SK-N-SH (cell line): ENCODE measurements at regions not wholly inside any gene's neighbourhood (a gene's known extent, or its start where the extent isn't known, plus 50 kb on each side); places are given as distances from the start of the nearest gene placed in this dataset.
A peak's percentile ranks its signal among the peaks of the same experiment; 100 is the strongest.

Experiments
- CTCF ChIA-PET: fragments of 300-600, 350-600 bp; formaldehyde crosslinking; extraction: SDS; loops from one replicate; lab custom pipeline; 2021; lab: Yijun Ruan, JAX
- POLR2A ChIA-PET: fragments of 350-600 bp; sonication (Branson Sonifier 250); formaldehyde crosslinking; extraction: SDS; loops from one replicate; lab custom pipeline; 2020; ENCODE audit warnings: antibody characterized with exemption, inconsistent platforms; lab: Yijun Ruan, JAX
- DNase-seq: peaks from one replicate; pipeline ENCODE4 v3.0.0; 2012
- H2AFZ ChIP-seq: fragments of 200-600 bp; sonication (generic); 2 replicates; pipeline ENCODE4 v1.8.1; 2016; ENCODE audit warnings: antibody characterized with exemption, mild to moderate bottlenecking, low read depth
- H3F3A ChIP-seq: fragments of 200-600 bp; sonication (generic); replicated peaks from 2 replicates; pipeline ENCODE3; 2016; ENCODE audit warnings: antibody characterized with exemption, mild to moderate bottlenecking; ENCODE audit not compliant: insufficient read depth
- H3K27ac ChIP-seq, 2 experiments: fragments of 200-500 bp in 1 of 2; fragments of 200-600 bp in 1 of 2; sonication (Bioruptor generic) in 1 of 2; sonication (generic), shearing (Covaris generic) in 1 of 2; 2 replicates each; pipeline versions ENCODE4 v1.5.1 to v1.6.1; 2014 to 2016; ENCODE audit warnings: low read depth in 2 of 2, inconsistent platforms in 1 of 2, low read length in 1 of 2, mild to moderate bottlenecking in 1 of 2, mixed read lengths in 1 of 2
- H3K27me3 ChIP-seq: fragments of 200-600 bp; sonication (generic), shearing (Covaris generic); 2 replicates; pipeline ENCODE4 v1.6.1; 2016; ENCODE audit warnings: mixed run types; ENCODE audit not compliant: insufficient read depth
- H3K36me3 ChIP-seq, 2 experiments: fragments of 200-500 bp in 1 of 2; fragments of 200-600 bp in 1 of 2; sonication (Bioruptor generic) in 1 of 2; sonication (generic) in 1 of 2; replicated peaks in 1 of 2; 2 replicates each; pipeline versions ENCODE3 to v1.5.1; 2014 to 2016; ENCODE audit warnings: low read length in 1 of 2, mild to moderate bottlenecking in 1 of 2; ENCODE audit not compliant: insufficient read depth in 2 of 2, control insufficient read depth in 1 of 2
- H3K4me1 ChIP-seq, 2 experiments: fragments of 200-500 bp in 1 of 2; fragments of 200-600 bp in 1 of 2; sonication (Bioruptor generic) in 1 of 2; sonication (generic), shearing (Covaris generic) in 1 of 2; 2 replicates each; pipeline versions ENCODE4 v1.5.1 to v1.6.1; 2014 to 2016; ENCODE audit warnings: low read depth in 1 of 2, low read length in 1 of 2, mixed run types in 1 of 2; ENCODE audit not compliant: insufficient read depth in 2 of 2, control insufficient read depth in 1 of 2
- H3K4me2 ChIP-seq: fragments of 200-600 bp; sonication (generic), shearing (Covaris generic); 2 replicates; pipeline ENCODE4 v1.6.1; 2017; ENCODE audit warnings: mixed run types
- H3K4me3 ChIP-seq, 2 experiments: fragments of 200-500 bp in 1 of 2; fragments of 200-600 bp in 1 of 2; sonication (Bioruptor generic) in 1 of 2; sonication (generic), shearing (Covaris generic) in 1 of 2; 2 replicates each; pipeline versions ENCODE4 v1.5.1 to v1.8.1; 2014 to 2016; ENCODE audit warnings: low read depth in 2 of 2, inconsistent platforms in 1 of 2, low read length in 1 of 2, mild to moderate bottlenecking in 1 of 2, mixed read lengths in 1 of 2, moderate library complexity in 1 of 2
- H3K79me2 ChIP-seq: fragments of 200-600 bp; sonication (generic); 2 replicates; pipeline ENCODE4 v1.8.1; 2017; ENCODE audit warnings: mild to moderate bottlenecking; ENCODE audit not compliant: insufficient read depth
- H3K9ac ChIP-seq: fragments of 200-600 bp; sonication (generic); 2 replicates; pipeline ENCODE4 v1.6.1; 2017; ENCODE audit warnings: mixed run types
- H3K9me2 ChIP-seq: fragments of 200-600 bp; sonication (generic); 2 replicates; pipeline ENCODE4 v1.6.1; 2017; ENCODE audit warnings: mixed run types
- H3K9me3 ChIP-seq: fragments of 200-600 bp; sonication (generic); 2 replicates; pipeline ENCODE4 v1.6.1; 2017; ENCODE audit warnings: mixed run types, mild to moderate bottlenecking, moderate library complexity
- H4K20me1 ChIP-seq: fragments of 200-600 bp; sonication (generic); 2 replicates; pipeline ENCODE4 v1.6.1; 2017; ENCODE audit warnings: mild to moderate bottlenecking, mixed run types; ENCODE audit not compliant: insufficient read depth
- FOXJ3 ChIP-seq: sonication (generic); formaldehyde crosslinking; IDR thresholded peaks from 2 replicates; pipeline ENCODE4 v1.5.1; 2020; ENCODE audit warnings: mild to moderate bottlenecking, missing genetic modification reagents
- FOXM1 ChIP-seq: IDR thresholded peaks from 2 replicates; pipeline ENCODE4 v1.4.0; 2012; ENCODE audit warnings: low read depth, mild to moderate bottlenecking
- GABPA ChIP-seq: IDR thresholded peaks from 2 replicates; pipeline ENCODE4 v1.4.0; 2012; ENCODE audit warnings: low read depth, mild to moderate bottlenecking
- GATA2 ChIP-seq: sonication (generic); formaldehyde crosslinking; IDR thresholded peaks from 2 replicates; pipeline ENCODE4 v1.5.0; 2020; ENCODE audit warnings: mild to moderate bottlenecking, missing genetic modification reagents
- JUND ChIP-seq: IDR thresholded peaks from 2 replicates; pipeline ENCODE4 v1.4.0; 2012
- MXI1 ChIP-seq: IDR thresholded peaks from 2 replicates; pipeline ENCODE4 v1.6.1; 2012; ENCODE audit warnings: mild to moderate bottlenecking, low read depth, low read length, improper control_type of control experiment
- RAD21 ChIP-seq: IDR thresholded peaks from 2 replicates; pipeline ENCODE4 v1.6.1; 2012; ENCODE audit warnings: mild to moderate bottlenecking, low read length
- RCOR1 ChIP-seq: fragments of 150-350 bp; IDR thresholded peaks from 2 replicates; pipeline ENCODE4 v1.6.1; 2017; ENCODE audit warnings: antibody characterized with exemption, low read length
- RFX5 ChIP-seq: IDR thresholded peaks from 2 replicates; pipeline ENCODE4 v1.6.1; 2012; ENCODE audit warnings: mild to moderate bottlenecking, improper control_type of control experiment, low read length
- RXRA ChIP-seq: IDR thresholded peaks from 2 replicates; pipeline ENCODE4 v1.4.0; 2012; ENCODE audit warnings: low read depth, mild to moderate bottlenecking, borderline replicate concordance
- SMC3 ChIP-seq: IDR thresholded peaks from 2 replicates; pipeline ENCODE4 v1.6.1; 2012; ENCODE audit warnings: low read depth, low read length, improper control_type of control experiment
- TAF1 ChIP-seq: IDR thresholded peaks from 2 replicates; pipeline ENCODE4 v1.6.1; 2012; ENCODE audit warnings: low read depth, mild to moderate bottlenecking, low read length, moderate library complexity, borderline replicate concordance
- TEAD4 ChIP-seq: IDR thresholded peaks from 2 replicates; pipeline ENCODE4 v1.4.0; 2012; ENCODE audit warnings: mild to moderate bottlenecking, borderline replicate concordance; ENCODE audit not compliant: insufficient read depth
- TF ChIP-seq, protein P1 (sequence below): IDR thresholded peaks from 2 replicates; pipeline ENCODE4 v1.6.1; 2012; ENCODE audit warnings: mild to moderate bottlenecking, low read depth, low read length, moderate library complexity
- TF ChIP-seq, protein P2 (sequence below): IDR thresholded peaks from 2 replicates; pipeline ENCODE4; 2012
- TF ChIP-seq, protein P3 (sequence below): fragments of 150-350 bp; IDR thresholded peaks from 2 replicates; pipeline ENCODE4 v1.6.1; 2016; ENCODE audit warnings: mild to moderate bottlenecking, low read depth, low read length

DNA sequence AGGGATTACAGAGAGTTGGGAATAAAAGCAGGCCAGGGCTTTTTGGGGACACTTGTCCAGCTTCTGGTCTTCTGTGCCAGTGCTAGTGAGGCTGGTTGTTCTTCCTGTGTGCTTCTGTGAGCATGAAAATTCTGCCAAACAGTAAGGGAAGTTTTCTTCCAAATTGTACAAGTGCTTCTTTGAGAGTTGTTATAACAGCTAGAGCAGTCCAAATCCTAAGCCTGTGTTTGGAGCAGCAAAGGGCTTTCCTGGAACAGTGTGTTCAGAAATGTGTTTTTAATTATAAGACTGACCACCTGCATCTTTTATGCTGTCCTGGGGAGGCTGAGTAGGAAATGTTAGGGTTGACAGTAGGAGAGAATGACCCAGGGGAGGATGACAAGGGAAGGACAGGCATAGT, 223.0 kb upstream of the P2RY1 start:
- no peaks in the 10 kb centered on the region for H3K36me3 ChIP-seq
- peaks cover 6% of the 10 kb centered on the region; the same call in 1 of the 2 replicates for H3K27me3 ChIP-seq
- TF ChIP-seq RXRA (no peak), SMC3 (no peak), GABPA (no peak), RCOR1 (no peak), RAD21 (no peak), RFX5 (no peak), FOXJ3 (CRISPR knock-in tag) (no peak), GATA2 (no peak), TAF1 (no peak), MXI1 (no peak), JUND (no peak), TEAD4 (no peak), FOXM1 (no peak)
- TF ChIP-seq, protein P1, sequence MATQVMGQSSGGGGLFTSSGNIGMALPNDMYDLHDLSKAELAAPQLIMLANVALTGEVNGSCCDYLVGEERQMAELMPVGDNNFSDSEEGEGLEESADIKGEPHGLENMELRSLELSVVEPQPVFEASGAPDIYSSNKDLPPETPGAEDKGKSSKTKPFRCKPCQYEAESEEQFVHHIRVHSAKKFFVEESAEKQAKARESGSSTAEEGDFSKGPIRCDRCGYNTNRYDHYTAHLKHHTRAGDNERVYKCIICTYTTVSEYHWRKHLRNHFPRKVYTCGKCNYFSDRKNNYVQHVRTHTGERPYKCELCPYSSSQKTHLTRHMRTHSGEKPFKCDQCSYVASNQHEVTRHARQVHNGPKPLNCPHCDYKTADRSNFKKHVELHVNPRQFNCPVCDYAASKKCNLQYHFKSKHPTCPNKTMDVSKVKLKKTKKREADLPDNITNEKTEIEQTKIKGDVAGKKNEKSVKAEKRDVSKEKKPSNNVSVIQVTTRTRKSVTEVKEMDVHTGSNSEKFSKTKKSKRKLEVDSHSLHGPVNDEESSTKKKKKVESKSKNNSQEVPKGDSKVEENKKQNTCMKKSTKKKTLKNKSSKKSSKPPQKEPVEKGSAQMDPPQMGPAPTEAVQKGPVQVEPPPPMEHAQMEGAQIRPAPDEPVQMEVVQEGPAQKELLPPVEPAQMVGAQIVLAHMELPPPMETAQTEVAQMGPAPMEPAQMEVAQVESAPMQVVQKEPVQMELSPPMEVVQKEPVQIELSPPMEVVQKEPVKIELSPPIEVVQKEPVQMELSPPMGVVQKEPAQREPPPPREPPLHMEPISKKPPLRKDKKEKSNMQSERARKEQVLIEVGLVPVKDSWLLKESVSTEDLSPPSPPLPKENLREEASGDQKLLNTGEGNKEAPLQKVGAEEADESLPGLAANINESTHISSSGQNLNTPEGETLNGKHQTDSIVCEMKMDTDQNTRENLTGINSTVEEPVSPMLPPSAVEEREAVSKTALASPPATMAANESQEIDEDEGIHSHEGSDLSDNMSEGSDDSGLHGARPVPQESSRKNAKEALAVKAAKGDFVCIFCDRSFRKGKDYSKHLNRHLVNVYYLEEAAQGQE, result no peak
- TF ChIP-seq, protein P2, sequence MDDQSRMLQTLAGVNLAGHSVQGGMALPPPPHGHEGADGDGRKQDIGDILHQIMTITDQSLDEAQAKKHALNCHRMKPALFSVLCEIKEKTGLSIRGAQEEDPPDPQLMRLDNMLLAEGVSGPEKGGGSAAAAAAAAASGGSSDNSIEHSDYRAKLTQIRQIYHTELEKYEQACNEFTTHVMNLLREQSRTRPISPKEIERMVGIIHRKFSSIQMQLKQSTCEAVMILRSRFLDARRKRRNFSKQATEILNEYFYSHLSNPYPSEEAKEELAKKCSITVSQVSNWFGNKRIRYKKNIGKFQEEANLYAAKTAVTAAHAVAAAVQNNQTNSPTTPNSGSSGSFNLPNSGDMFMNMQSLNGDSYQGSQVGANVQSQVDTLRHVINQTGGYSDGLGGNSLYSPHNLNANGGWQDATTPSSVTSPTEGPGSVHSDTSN, result no peak
- TF ChIP-seq, protein P3, sequence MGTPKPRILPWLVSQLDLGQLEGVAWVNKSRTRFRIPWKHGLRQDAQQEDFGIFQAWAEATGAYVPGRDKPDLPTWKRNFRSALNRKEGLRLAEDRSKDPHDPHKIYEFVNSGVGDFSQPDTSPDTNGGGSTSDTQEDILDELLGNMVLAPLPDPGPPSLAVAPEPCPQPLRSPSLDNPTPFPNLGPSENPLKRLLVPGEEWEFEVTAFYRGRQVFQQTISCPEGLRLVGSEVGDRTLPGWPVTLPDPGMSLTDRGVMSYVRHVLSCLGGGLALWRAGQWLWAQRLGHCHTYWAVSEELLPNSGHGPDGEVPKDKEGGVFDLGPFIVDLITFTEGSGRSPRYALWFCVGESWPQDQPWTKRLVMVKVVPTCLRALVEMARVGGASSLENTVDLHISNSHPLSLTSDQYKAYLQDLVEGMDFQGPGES, result no peak
- no peaks in the 10 kb centered on the region for H3F3A ChIP-seq
- POLR2A ChIA-PET, result no interaction called here
- peak; percentile 10 for DNase-seq
- no peak overlapping the region for H3K9ac ChIP-seq
- H2AFZ ChIP-seq, result no peak overlapping the region
- H4K20me1 ChIP-seq, result no peaks in the 10 kb centered on the region
- H3K27ac ChIP-seq, result no peak overlapping the region
- CTCF ChIA-PET, result interaction anchor here (0.6 kb wide), 1 partner anchor 98 kb away, joined by 3 read pairs; no protein-coding TSS in a partner anchor
- no peaks in the 10 kb centered on the region for H3K9me3 ChIP-seq
- H3K4me1 ChIP-seq, result no peaks in the 10 kb centered on the region
- no peaks in the 10 kb centered on the region for H3K79me2 ChIP-seq
- H3K4me3 ChIP-seq, result no peak overlapping the region
- H3K9me2 ChIP-seq, result no peaks in the 10 kb centered on the region
- H3K4me2 ChIP-seq, result no peak overlapping the region
